ENCODE measurements at regions not wholly inside any gene's neighbourhood (a gene's known extent, or its start where the extent isn't known, plus 50 kb on each side); places are given as distances from the start of the nearest gene placed in this dataset.

GRCh38 chr10:36114141-36114540, 472.0 kb upstream of the FZD8 start:
- DNase-seq (ENCODE audit: low read depth) = peak; percentile 6

- DNase-seq (ENCODE audit: low read depth) = no peak
These were observed 469.6 kb upstream of the FZD8 start for GRCh38 chr10:36111676-36112075.

GRCh38 chr10:36110097-36110496, 468.0 kb upstream of the FZD8 start:
- DNase-seq (ENCODE audit: low read depth) = no peak

GRCh38 chr10:36109399-36110023, 467.4 kb upstream of the FZD8 start:
- DNase-seq (ENCODE audit: low read depth) = no peak

GRCh38 chr10:36097696-36098095, 455.6 kb upstream of the FZD8 start:
- no peak for DNase-seq (ENCODE audit: low read depth)

- peak; percentile 29 for DNase-seq (ENCODE audit: low read depth)
These were observed 454.5 kb upstream of the FZD8 start for GRCh38 chr10:36096576-36096975.

GRCh38 chr10:36094096-36094495, 452.0 kb upstream of the FZD8 start:
- DNase-seq (ENCODE audit: low read depth) = no peak

GRCh38 chr10:36092116-36092515, 450.0 kb upstream of the FZD8 start:
- DNase-seq (ENCODE audit: low read depth) = no peak

GRCh38 chr10:36091007-36091406, 448.9 kb upstream of the FZD8 start:
- no peak for DNase-seq (ENCODE audit: low read depth)

GRCh38 chr10:36089790-36090440, 447.8 kb upstream of the FZD8 start:
- DNase-seq (ENCODE audit: low read depth) = no peak

- DNase-seq (ENCODE audit: low read depth) = no peak
These were observed 445.2 kb upstream of the FZD8 start for GRCh38 chr10:36087006-36088005.

- DNase-seq (ENCODE audit: low read depth) = no peak
These were observed 433.1 kb upstream of the FZD8 start for GRCh38 chr10:36075196-36075595.

GRCh38 chr10:36073796-36074345, 431.8 kb upstream of the FZD8 start:
- DNase-seq (ENCODE audit: low read depth) = no peak

- DNase-seq (ENCODE audit: low read depth) = no peak
These were observed 426.4 kb upstream of the FZD8 start for GRCh38 chr10:36068542-36068941.

- no peak for DNase-seq (ENCODE audit: low read depth)
These were observed 425.7 kb upstream of the FZD8 start for GRCh38 chr10:36067748-36068147.

GRCh38 chr10:36066850-36067249, 424.8 kb upstream of the FZD8 start:
- no peak for DNase-seq (ENCODE audit: low read depth)

- no peak for DNase-seq (ENCODE audit: low read depth)
These were observed 424.0 kb upstream of the FZD8 start for GRCh38 chr10:36066102-36066501.

- no peak for DNase-seq (ENCODE audit: low read depth)
These were observed 421.3 kb upstream of the FZD8 start for GRCh38 chr10:36063396-36063795.

- DNase-seq (ENCODE audit: low read depth) = no peak
These were observed 415.6 kb upstream of the FZD8 start for GRCh38 chr10:36057731-36058130.

GRCh38 chr10:36057180-36057579, 415.1 kb upstream of the FZD8 start:
- DNase-seq (ENCODE audit: low read depth) = no peak

- no peak for DNase-seq (ENCODE audit: low read depth)
These were observed 411.7 kb upstream of the FZD8 start for GRCh38 chr10:36053775-36054174.

GRCh38 chr10:36053271-36053670, 411.2 kb upstream of the FZD8 start:
- DNase-seq (ENCODE audit: low read depth) = no peak
